HG02973 (cell line): ENCODE measurements at regions not wholly inside any gene's neighbourhood (a gene's known extent, or its start where the extent isn't known, plus 50 kb on each side); places are given as distances from the start of the nearest gene placed in this dataset.

Experiments
- ATAC-seq: cut with Tn5 transposase; IDR thresholded peaks from one replicate; pipeline ENCODE4 v1.9.1; 2021; ENCODE audit warnings: moderate library complexity; ENCODE audit not compliant: unreplicated experiment

- no peak for ATAC-seq
These were observed 1144.6 kb upstream of the CDH2 start for GRCh38 chr18:29321561-29321960.

GRCh38 chr18:29313312-29313711, 1136.4 kb upstream of the CDH2 start:
- no peak for ATAC-seq

- ATAC-seq, result no peak
These were observed 1134.7 kb upstream of the CDH2 start for GRCh38 chr18:29311580-29311979.

- no peak for ATAC-seq
These were observed 1132.4 kb upstream of the CDH2 start for GRCh38 chr18:29309366-29309765.

DNA sequence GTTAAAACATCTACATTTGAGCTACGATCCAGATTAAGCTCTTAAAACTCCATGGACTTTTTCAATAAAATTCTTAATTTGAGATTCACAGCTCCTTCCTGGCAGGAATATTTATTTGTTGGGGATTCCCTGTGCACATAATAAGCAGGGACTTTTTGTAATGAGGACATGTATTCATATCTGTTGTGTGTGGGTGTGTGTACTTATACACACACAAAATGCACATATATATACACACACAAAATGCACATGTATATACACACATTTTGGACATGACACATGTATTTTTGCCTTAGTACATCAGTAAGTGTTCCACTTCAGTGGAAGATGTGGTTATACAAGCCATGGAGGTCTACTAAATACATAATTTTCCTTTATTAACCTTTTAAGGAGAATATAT, 1131.1 kb upstream of the CDH2 start:
- no peak for ATAC-seq

GRCh38 chr18:29307231-29307630, 1130.3 kb upstream of the CDH2 start:
- ATAC-seq, result no peak

GRCh38 chr18:29305516-29305915, 1128.6 kb upstream of the CDH2 start:
- ATAC-seq, result no peak

DNA sequence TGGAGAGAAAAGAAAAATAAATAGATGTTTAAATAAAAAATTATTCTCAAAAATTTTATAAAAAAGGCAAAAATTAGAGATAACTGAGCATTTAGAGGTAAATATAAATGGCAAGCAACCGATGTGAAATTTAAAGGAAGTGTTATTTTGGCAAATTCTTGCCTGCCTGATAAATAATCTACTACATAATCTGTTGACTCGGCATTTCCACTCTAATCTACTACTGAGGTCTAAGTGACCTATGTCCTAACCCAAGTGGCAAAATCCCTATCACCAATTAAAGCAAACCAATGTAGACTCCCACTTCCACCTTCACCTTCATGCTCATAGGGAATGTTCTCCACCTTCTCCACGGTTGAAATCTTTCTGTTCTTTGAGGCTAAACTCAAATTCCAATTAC, 1124.1 kb upstream of the CDH2 start:
- ATAC-seq, result no peak

- ATAC-seq, result no peak
These were observed 1108.5 kb upstream of the CDH2 start for GRCh38 chr18:29285471-29285870.

DNA sequence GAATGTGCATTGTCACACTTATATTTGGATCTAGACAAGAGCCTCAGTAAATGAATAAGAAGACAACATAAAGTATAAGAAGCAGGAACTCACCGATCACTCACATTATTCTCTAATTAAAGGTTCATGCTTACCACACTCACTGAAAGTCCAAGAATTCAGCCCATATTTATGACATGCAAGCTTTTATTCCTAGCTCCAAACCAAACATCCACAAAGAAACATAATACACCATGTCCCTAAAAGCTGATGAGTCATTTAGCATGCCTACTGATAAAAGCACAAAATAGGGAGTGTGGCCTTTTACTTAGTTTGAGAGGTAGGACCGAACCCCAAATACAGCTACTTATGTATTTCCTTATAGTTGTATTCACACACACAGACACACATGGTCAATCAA, 1094.6 kb upstream of the CDH2 start:
- no peak for ATAC-seq

DNA sequence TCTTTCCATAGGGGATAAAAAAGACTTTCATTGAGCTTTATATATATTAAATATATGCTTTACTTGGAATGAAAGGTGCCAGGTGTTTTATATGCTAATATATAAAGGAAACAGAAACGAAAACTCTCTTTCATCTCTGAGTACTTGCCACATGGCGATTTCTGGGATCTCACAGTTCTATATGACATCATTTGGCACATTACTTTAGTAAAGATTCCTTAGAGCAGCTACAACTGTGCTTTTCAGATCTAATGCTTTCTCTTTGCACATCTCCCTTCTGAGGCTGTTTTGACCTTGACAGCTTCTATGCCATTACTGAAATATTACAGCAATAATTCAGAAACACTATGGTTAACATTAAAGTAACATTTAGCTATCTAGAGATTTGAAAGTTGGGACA, 1082.9 kb upstream of the CDH2 start:
- no peak for ATAC-seq

DNA sequence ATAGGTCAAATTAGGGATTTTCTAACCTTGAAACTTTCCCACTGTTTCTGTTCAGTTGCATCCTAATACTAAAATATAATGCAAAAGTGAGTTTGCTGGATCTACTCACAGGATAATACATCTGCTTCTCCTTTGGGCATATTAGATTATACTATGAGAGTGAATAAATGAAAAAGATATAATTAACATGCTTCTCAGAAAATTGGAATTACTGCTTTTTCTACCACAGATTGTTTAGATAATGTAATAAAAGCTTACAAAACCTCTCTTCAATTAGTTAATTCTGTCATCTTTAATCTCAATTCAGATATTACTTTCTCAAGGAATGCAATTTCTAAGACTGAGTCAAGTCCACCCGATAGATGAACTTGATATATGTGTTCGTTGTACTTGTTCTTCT, 1077.2 kb upstream of the CDH2 start:
- no peak for ATAC-seq

DNA sequence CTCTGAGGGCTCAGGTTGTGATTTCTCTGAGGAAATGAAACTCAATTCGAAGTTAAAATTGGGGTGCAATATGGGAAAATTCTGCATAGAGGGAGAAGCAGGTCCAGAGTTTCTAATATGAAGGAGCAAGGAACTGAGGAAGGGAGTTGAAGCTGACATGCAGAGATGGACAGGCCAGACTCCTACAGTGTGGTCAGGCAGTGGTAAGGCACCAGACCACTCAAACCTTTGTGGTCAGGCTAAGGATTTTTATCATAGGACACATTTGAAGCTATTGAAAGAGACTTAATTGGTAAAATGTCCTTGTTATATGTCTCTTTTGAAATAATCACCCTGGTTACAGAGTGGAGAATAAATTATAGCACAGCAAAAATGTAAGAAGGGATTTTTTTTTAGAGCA, 1074.8 kb upstream of the CDH2 start:
- ATAC-seq, result no peak

DNA sequence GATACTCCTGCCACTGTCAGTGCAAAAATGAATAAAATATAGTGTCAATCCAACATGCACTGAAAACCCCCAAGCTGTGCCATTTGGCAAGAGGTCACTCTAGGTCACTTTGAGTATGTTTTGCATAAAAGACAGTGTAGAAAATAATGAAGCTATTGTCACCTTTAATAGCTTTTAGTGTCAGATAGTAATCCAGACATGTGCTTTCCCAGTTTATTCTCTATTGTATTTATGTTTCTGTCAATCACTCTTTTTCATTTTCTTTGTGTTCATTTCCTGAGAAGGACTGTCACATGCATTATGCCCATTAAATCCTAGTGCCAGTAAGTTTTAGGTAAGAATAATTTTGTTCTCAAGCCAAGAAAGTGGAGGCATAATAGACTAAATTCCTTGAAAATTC, 1073.9 kb upstream of the CDH2 start:
- ATAC-seq, result no peak

GRCh38 chr18:29250259-29250658, 1073.3 kb upstream of the CDH2 start:
- no peak for ATAC-seq

- no peak for ATAC-seq
These were observed 1071.9 kb upstream of the CDH2 start for GRCh38 chr18:29248805-29249204.

- no peak for ATAC-seq
These were observed 1064.3 kb upstream of the CDH2 start for GRCh38 chr18:29241199-29241598.

DNA sequence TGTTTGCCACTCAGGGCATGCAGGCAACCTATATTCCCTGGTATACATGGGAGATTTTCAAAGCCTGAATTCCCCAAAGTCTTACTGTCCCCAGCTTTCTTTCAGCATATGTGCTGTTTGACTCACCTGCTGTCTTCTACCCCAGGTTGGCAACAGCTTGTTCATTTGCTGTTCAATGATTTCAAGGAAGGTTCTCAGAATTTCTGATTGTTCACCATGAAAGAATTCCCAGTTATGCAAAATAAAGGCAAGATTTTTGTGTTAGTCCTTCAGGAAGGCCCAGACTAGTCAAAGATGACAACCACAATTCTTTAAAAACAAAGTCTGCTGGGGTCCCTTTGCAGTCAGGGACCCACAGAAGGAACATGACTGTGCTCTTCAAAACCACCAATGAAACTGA, 1057.8 kb upstream of the CDH2 start:
- no peak for ATAC-seq

DNA sequence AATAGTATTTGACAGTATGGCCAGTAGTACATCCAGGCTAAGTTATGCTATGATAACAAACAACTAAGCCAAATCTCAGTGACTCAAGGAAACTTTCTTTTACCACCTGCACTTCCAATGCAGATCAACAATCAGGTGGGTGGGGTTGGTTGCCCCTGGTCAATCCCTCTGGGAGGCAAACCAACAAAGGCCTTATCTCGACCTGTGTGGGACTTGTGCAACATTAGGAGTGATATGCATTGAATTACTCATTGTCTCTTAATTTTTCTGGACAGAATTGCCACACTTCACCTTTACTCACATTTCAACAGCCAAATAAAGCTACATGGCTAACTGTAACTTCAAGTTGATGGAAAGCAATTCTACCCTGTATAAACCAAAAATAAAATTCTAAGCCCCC, 1049.3 kb upstream of the CDH2 start:
- no peak for ATAC-seq

DNA sequence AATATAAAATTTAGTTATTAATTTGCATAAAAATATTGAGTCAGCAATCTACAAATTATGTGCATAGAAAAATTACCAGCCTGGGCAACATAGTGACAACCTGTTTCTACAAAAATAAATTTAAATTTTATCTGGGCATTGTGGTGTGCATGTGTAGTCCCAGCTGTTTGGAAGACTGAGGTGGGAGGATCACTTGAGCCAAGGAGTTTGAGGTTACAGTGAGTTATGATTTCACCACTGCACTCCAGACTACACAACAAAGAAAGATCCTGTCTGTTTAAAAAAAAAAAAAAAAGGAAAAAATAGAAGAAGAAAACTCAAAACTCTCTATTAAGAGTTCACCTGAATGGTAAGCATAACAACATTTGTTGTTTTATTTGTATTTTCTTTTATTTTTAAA, 1048.4 kb upstream of the CDH2 start:
- no peak for ATAC-seq

DNA sequence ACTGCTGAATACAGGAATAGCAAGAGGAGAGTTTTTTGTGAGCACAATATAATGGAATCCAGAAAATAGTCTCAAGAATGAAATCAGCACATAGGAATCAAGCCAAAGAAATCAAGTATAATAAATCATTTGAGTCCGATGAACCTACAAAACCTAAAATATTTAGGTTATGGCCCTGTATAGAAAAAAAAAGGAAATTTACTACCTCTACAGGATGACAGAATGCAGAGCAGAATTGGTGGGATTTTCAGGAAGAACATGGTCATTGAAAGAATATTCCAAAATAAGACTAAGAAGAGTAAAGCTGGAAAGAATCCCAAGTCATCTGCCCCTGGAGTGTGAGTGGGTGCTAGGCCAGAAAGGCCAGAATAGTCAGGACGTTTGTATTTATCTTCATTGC, 1041.2 kb upstream of the CDH2 start:
- ATAC-seq, result no peak

- ATAC-seq, result no peak
These were observed 1040.4 kb upstream of the CDH2 start for GRCh38 chr18:29217124-29217915.

- ATAC-seq, result no peak
These were observed 1021.9 kb upstream of the CDH2 start for GRCh38 chr18:29198834-29199233.
